Body of pancreas (tissue), 4 donors: ENCODE measurements at regions not wholly inside any gene's neighbourhood (a gene's known extent, or its start where the extent isn't known, plus 50 kb on each side); places are given as distances from the start of the nearest gene placed in this dataset.
A peak's percentile ranks its signal among the peaks of the same experiment; 100 is the strongest.

ENCODE experiments used
- ATAC-seq: fragments of 150-250 bp; one replicate; pipeline ENCODE4 v1.9.1; 2016
- DNase-seq, 4 donors: peaks; one replicate each; pipeline ENCODE4 v3.0.0-alpha.2; 2019
- H3K27ac ChIP-seq, 4 donors: fragments of 200-600 bp; sonication (generic); 1 replicate in 3 of 4; 2 replicates in 1 of 4; pipeline versions ENCODE4 v1.5.1 to v1.6.1; 2016 to 2019; ENCODE audit warnings: mild to moderate bottlenecking in 1 of 4, mixed read lengths in 1 of 4, moderate library complexity in 1 of 4
- H3K27me3 ChIP-seq, 2 donors: fragments of 200-600 bp; sonication (generic); one replicate each; pipeline ENCODE4 v1.6.0; 2016; ENCODE audit warnings: mild to moderate bottlenecking in 1 of 2
- H3K36me3 ChIP-seq, 2 donors: fragments of 200-600 bp; sonication (generic); replicated peaks in 1 of 2; 2 replicates each; pipeline ENCODE4 v1.5.1; 2016; ENCODE audit warnings: low read depth in 2 of 2; ENCODE audit not compliant: insufficient read depth in 1 of 2
- H3K4me1 ChIP-seq: fragments of 200-600 bp; sonication (generic); one replicate; pipeline ENCODE4 v1.6.0; 2016
- H3K4me3 ChIP-seq, 2 donors: fragments of 200-600 bp; sonication (generic); 1 replicate in 1 of 2; 2 replicates in 1 of 2; pipeline ENCODE4 v1.5.1; 2016 to 2019
- H3K9me3 ChIP-seq, 3 donors: fragments of 200-600 bp; sonication (generic); 1 replicate in 2 of 3; 2 replicates in 1 of 3; pipeline ENCODE4 v1.5.1; 2016
- POLR2A ChIP-seq, 3 donors: fragments of 450-650 bp; IDR thresholded peaks; one replicate each; pipeline ENCODE4 v1.6.1; 2016; ENCODE audit warnings: antibody characterized with exemption in 3 of 3, mild to moderate bottlenecking in 2 of 3
- WGBS, 2 donors: methylation state at CpG; one replicate each; pipeline ENCODE4 v1.1.5; 2017; 5-methylcytosine and 5-hydroxymethylcytosine counted together
- intact Hi-C: fragments of 100-400 bp; cut with DNase I; formaldehyde crosslinking; loops from one replicate; pipeline ENCODE4 v1.15.1; 2023
- TF ChIP-seq, protein P1 (sequence below), 7 experiments: fragments of 450-650 bp in 4 of 7; fragments of 200-600 bp in 3 of 7; sonication (generic) in 3 of 7; IDR thresholded peaks; one replicate each; pipeline ENCODE4 v1.5.1; 2016 to 2019; ENCODE audit warnings: antibody characterized with exemption in 7 of 7

DNA sequence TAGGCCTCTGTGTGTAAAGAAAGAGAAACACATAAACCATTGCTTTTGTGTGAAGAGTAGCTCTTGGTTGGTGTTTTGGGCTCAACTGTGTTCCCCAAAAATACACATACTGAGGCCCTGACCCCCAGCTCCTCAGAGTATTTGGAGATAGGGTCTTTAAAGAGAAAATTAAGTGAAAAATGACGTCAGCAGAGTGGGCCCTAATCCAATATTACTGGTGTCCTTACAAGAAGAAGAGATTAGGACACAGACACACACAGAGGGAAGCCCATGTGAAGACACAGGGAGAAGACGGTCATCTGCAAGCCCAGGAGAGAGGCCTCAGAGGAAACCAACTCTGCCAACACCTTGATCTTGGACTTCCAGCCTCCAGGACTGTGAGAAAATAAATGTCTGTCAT is 76.9 kb upstream of the PGBD5 start:
- Histone ChIP-seq H3K4me3 (no peak overlapping the region), H3K27me3 (no peaks in the 10 kb centered on the region), H3K36me3 (no peaks in the 10 kb centered on the region), H3K27ac (no peak overlapping the region), H3K9me3 (no peaks in the 10 kb centered on the region), H3K4me1 (peaks cover 26% of the 10 kb centered on the region)
- TF ChIP-seq, protein P1, sequence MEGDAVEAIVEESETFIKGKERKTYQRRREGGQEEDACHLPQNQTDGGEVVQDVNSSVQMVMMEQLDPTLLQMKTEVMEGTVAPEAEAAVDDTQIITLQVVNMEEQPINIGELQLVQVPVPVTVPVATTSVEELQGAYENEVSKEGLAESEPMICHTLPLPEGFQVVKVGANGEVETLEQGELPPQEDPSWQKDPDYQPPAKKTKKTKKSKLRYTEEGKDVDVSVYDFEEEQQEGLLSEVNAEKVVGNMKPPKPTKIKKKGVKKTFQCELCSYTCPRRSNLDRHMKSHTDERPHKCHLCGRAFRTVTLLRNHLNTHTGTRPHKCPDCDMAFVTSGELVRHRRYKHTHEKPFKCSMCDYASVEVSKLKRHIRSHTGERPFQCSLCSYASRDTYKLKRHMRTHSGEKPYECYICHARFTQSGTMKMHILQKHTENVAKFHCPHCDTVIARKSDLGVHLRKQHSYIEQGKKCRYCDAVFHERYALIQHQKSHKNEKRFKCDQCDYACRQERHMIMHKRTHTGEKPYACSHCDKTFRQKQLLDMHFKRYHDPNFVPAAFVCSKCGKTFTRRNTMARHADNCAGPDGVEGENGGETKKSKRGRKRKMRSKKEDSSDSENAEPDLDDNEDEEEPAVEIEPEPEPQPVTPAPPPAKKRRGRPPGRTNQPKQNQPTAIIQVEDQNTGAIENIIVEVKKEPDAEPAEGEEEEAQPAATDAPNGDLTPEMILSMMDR (IDR thresholded peaks at IDR 0.05): no peak
- TF ChIP-seq POLR2A (IDR thresholded peaks at IDR 0.05): no peak
- intact Hi-C loops: no loop called here
- no peak for ATAC-seq
- WGBS, 2 donors: 84 to 88% methylated on average over 2 of the region's 2 CpGs
- DNase-seq: no peak

DNA sequence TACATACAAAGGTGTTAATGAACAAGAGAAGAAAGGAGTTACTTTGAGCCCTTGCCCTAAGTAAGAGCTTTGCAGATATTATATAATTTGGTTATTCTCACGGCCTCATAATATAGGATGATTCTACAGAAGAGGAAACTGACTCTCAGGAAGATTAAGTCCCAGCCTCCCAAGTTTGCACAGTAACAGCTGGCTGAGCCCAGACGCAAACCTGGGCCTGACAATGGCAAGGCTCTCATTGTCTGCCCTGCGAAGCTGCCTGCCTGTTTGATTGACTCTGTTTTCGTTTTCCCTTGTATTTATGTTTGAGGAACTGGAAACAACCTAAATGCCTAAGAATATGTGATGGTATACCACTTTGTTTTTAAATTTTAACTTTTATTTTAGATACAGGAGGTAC is 76.2 kb upstream of the PGBD5 start:
- H3K4me3 ChIP-seq: no peak overlapping the region
- H3K36me3 ChIP-seq: no peaks in the 10 kb centered on the region
- H3K9me3 ChIP-seq: no peaks in the 10 kb centered on the region
- DNase-seq (no peak), ATAC-seq (no peak)
- H3K27ac ChIP-seq: peak overlapping the region in 3 of 4 donors; percentile 24 to 68 (median 58)
- peaks cover 26% of the 10 kb centered on the region for H3K4me1 ChIP-seq
- H3K27me3 ChIP-seq: no peaks in the 10 kb centered on the region
- TF ChIP-seq POLR2A (IDR thresholded peaks at IDR 0.05): no peak
- TF ChIP-seq, protein P1 (IDR thresholded peaks at IDR 0.05): no peak
- WGBS, 2 donors: 77 to 84% methylated on average over 4 of the region's 4 CpGs
- intact Hi-C loops: no loop called here

- DNase-seq: peak; percentile 37 to 76 (median 64)
- TF ChIP-seq, protein P1 (IDR thresholded peaks at IDR 0.05): no peak
- no peak for TF ChIP-seq POLR2A (IDR thresholded peaks at IDR 0.05)
- peak; percentile 79 for ATAC-seq
- 6 to 23% methylated on average over 1 of the region's 1 CpG for WGBS, 2 donors
- H3K27ac ChIP-seq: peak overlapping the region in 3 of 4 donors; percentile 24 to 68 (median 58)
- intact Hi-C loops: no loop called here
- H3K4me3 ChIP-seq: no peak overlapping the region
- H3K4me1 ChIP-seq: peaks cover 27% of the 10 kb centered on the region
- no peaks in the 10 kb centered on the region for H3K27me3 ChIP-seq
- no peaks in the 10 kb centered on the region for H3K9me3 ChIP-seq
- no peaks in the 10 kb centered on the region for H3K36me3 ChIP-seq
These were observed 75.7 kb upstream of the PGBD5 start for GRCh38 chr1:230501849-230502248.

DNA sequence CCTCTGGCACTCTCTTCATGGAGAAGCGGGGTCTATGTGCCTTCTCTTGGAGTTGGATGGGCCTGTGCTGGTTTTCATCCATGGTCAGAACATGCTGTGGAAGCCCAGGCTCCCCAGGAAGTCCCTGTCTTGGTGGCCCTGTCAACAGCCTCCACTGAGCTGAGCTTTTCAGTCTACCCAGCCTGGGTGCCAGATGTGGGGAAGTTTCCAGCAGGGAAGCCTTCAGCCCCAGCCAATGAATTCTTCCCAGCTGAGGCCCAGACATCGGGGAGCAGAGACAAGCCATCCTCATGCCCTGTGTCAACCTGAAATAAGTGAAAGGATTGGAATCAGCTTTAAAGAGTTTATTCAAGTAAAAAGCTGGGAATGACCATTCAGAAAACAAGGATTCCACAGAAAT is 75.1 kb upstream of the PGBD5 start:
- no peak for DNase-seq
- no peaks in the 10 kb centered on the region for H3K9me3 ChIP-seq
- no peak for ATAC-seq
- TF ChIP-seq POLR2A (IDR thresholded peaks at IDR 0.05): no peak
- H3K27ac ChIP-seq: peak overlapping the region in 3 of 4 donors; percentile 22 to 68 (median 58)
- intact Hi-C loops: no loop called here
- no peaks in the 10 kb centered on the region for H3K27me3 ChIP-seq
- H3K36me3 ChIP-seq: no peaks in the 10 kb centered on the region
- no peak overlapping the region for H3K4me3 ChIP-seq
- H3K4me1 ChIP-seq: peaks cover 33% of the 10 kb centered on the region
- WGBS, 2 donors: 61 to 73% methylated on average over 2 of the region's 2 CpGs

DNA sequence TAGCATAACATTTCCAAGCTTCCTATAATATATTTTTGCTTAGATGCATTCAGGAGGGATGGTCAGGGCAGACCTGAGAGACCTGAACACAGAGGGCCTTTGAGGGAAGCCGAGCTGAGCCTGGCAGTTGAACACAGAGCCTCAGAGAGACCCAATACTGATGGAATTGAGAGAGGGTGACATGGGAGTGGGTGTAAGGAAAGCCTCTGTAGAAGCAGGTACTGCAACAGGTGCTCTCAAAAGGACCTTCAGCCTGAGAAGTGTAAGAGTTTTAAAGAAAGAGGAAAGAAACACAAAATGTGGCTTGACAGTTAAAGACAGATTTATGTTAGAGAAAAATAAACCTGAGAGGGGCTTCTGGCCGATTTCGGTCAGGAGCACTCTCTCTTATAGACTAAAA is 73.9 kb upstream of the PGBD5 start:
- intact Hi-C loops: no loop called here
- no peak for DNase-seq

More for the DNA sequence above, 73.9 kb upstream of the PGBD5 start:
- TF ChIP-seq, protein P1 (IDR thresholded peaks at IDR 0.05): no peak
- no peak for TF ChIP-seq POLR2A (IDR thresholded peaks at IDR 0.05)
- H3K4me1 ChIP-seq: peaks cover 40% of the 10 kb centered on the region
- H3K27me3 ChIP-seq: no peaks in the 10 kb centered on the region
- H3K36me3 ChIP-seq: no peaks in the 10 kb centered on the region
- ATAC-seq: no peak
- no peak overlapping the region for H3K4me3 ChIP-seq
- no peak overlapping the region for H3K27ac ChIP-seq
- no peaks in the 10 kb centered on the region for H3K9me3 ChIP-seq
- WGBS, 2 donors: 88 to 89% methylated on average over 3 of the region's 3 CpGs
